ELF-1 (cell line): ENCODE measurements at regions not wholly inside any gene's neighbourhood (a gene's known extent, or its start where the extent isn't known, plus 50 kb on each side); places are given as distances from the start of the nearest gene placed in this dataset.
A peak's percentile ranks its signal among the peaks of the same experiment; 100 is the strongest.

Experiments used
- DNase-seq: peaks from one replicate; pipeline ENCODE4 v3.0.0-alpha.2; 2016; ENCODE audit warnings: low read depth, low spot score

DNA sequence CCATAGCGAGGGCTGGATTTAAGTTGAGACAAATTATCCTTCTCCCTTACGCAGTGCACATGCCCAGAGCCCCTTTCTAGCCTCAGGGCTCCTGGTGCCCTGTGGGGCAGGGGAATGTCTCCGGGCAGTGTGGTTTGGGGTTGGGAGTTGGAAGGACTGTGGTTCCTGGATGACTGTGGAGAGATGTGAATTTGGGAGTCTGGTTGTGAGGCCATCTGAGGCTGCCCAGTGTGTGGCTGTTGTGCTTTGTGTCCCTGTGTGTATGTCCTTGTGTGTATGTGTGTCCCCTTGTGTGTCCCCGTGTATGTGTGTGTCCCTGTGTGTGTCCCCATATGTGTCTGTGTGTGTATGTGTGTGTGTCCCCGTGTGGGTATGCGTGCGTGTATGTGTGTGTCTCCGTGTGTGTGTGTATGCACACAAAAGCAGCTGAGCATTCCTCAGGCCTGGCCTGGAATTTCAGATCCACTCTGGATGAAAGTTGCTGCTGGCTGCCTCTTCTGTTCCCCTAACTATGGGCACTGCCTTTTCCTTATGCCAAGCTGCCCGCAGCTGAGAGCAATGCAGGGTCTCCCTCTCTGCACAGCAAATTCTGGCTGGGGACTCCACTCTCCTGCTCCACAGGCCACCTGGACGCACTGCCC, 65.4 kb downstream of the UBIAD1 start:
- DNase-seq, result no peak

DNA sequence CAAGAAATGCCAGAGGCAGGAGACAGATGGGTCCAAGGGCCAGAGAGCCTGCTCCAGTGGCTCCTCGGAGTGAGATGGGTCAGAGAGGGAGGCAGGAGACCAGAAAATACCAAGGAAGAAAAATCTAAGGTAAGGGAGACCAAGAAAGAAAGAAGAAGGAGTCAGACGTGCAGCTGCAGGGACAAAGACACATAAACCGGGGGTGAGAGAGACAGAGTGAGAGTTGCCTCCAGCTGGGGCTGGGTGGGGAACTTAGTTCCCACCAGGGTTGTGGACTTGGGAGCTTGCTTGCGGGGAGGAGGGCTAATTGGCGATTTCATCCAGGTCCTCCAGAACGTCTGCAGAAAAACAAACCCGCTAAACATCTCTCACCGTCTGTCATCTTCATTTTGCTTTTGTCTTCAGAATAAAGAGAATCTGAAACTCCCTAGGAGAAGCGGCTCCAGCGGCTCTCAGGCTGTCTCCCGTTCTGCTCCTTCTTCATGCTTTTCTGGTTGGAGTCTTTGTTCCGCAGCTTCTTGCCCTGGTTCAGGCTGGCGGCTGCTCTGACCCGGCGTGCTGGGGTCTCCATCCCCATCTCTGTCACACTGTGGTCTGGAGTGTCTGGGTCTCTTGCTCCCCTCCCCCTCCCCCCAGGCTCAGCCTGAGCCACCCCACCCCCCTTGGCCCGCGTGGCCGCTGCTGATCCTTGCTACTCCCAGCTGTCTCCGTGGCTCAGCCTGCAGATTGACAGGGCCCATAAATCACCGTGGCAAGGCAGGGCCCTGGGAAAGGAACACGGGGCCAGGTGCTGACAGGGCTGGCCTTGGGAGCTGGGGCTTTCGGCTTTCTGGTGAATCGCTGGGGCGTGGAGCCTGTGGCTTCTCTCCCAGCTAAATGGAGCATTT, 66.6 kb downstream of the UBIAD1 start:
- peak; percentile 72 for DNase-seq

DNA sequence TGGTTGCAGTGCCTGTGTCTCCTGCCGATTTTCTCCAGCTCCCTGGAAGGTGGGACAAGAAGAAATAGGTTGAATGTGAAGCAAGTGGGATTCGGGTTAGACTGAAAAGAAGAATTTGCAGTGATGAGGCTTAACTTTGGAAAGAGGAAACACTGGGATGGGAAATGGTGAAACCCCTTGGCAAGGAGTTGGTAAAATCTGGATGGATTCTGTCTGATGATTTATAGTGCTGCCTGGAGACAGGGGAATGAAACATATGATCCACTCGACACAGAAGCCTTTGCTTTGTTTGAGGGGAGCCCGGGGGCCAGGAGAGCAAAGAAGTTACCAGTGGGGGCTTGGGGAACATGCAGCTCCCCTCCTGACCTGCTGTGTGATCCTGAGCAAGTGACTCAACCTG, 67.2 kb downstream of the UBIAD1 start:
- DNase-seq, result no peak

DNA sequence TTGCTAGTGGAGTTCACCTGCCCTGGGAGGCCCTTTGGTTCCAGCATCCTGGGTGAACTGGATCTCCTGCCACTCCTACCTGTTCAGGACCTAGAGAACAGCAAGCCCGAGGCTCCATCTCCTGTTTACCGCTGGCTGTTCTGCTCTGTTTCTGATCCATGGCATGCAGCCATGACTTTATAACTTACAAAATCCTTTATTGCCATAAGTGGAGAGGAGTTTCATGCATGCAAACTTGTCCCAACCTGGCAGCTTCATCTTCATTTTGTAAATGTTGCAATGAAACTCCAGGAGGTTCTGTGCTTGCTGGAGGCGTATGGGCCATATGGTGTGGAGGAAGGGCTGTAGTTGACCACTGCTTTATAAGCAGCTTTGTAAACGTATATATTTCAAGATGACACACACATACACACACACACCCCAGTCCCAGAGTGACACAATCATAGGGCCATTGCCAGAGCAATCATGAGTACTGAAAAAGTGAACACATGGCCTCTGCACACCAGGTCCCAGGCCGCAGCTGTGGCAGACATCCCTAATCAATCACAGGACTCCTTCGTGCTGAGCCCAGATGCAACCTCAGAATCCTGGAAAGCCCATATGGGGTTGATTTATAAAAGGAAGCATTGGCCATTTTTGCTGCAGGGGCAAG, 69.0 kb downstream of the UBIAD1 start:
- DNase-seq, result no peak

DNA sequence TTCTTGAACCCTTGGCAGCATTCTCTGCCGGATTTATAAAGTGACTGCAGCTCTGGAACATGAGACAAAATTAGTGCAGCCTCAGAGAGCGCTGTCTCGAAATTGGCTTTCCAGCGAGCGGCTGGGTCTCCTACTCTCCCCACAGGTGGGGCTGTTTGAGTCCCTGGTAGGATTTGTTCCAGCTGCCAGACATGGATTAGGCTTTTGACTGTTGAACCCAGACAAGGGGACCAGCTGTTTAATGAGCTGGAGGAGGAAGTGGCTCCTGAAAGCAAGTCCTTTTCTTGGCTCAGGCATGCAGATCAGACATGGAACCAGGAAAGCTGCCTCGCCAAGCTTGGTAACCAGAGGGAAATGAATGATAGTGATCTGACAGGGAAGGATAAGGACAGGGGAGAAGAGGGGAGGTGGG, 69.6 kb downstream of the UBIAD1 start:
- no peak for DNase-seq

DNA sequence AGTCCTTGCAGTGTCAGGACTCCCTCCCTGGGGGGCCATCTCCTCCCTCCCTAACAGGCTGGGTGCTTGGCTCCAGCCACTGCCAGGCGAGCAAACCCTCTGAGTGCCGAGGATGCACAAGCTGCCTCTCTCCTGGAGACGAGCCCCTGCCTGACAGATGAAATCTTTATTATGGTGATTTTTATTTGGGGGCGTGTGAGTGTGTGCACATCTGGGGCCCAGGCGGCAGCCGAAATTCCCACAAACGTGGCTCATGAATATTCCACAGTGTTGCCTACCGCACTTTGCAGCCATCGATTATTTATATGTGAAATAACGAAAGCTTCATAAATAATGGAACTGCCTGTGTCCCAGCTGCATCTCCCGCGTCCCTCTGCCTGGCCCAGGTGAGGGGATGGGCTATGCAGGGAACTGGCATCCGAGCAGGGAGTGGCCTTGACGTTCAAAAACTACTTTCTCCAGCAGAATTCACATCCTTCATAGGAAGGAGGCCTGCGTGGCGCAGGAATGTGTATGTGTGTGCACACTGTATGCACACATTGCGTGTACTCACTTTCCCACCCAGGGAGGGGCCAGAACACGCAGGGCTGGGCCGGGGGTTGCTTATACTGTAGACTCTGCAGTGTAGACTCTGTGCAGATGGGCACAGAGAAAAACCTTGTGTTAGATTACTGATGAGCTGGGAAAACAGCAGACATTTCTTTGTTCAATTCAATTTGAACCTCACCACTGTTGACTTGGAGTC, 73.1 kb downstream of the UBIAD1 start:
- no peak for DNase-seq

DNA sequence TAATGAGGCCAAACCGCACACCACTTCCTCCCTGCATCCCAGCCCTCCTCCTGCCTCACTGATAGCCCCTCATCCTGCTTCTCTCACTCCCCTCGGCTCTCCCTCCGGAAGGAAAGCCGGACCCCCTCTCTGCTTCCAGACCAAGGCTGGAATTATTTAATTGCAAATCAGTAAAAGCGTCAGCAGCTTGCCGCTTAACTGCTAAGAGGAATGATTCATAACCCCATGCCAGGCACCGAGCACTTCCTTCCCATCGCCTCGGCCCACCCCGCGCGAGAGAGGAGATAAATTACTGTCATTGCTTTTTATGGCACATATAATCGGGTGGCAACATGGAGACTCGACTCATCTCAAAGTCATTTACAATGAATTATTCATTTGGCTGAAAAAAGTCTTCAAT, 77.3 kb downstream of the UBIAD1 start:
- no peak for DNase-seq

DNA sequence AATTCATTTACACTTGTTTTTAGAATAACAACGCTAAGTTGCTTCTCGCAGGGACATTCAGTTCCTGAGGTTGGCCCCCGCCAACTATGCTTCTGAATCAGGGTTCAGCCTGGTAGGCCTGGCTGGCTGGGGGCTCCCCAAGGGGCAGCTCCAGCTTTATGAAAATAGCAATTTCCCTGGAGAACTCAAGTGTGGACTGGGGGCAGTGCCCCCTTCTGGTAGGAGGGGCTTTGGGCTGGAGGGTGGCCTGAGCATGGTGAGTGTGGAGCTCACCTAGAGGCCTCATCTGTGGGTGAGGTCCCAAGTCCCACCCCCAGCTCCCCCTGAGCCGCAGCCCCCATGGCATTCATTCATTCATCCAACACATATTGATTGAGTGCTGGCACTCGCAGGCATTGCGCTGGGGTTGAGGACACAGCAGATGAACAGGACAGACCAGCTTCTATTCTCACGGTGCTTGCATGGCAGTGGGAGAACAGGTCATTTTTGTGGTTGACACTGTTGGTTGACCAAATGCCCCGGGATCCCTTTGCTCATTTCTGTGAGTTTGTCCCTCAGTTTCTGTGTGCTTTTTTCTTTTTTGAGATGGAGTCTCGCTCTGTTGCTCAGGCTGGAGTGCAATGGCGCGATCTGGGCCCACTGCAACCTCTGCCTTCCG, 79.2 kb downstream of the UBIAD1 start:
- DNase-seq, result no peak

DNA sequence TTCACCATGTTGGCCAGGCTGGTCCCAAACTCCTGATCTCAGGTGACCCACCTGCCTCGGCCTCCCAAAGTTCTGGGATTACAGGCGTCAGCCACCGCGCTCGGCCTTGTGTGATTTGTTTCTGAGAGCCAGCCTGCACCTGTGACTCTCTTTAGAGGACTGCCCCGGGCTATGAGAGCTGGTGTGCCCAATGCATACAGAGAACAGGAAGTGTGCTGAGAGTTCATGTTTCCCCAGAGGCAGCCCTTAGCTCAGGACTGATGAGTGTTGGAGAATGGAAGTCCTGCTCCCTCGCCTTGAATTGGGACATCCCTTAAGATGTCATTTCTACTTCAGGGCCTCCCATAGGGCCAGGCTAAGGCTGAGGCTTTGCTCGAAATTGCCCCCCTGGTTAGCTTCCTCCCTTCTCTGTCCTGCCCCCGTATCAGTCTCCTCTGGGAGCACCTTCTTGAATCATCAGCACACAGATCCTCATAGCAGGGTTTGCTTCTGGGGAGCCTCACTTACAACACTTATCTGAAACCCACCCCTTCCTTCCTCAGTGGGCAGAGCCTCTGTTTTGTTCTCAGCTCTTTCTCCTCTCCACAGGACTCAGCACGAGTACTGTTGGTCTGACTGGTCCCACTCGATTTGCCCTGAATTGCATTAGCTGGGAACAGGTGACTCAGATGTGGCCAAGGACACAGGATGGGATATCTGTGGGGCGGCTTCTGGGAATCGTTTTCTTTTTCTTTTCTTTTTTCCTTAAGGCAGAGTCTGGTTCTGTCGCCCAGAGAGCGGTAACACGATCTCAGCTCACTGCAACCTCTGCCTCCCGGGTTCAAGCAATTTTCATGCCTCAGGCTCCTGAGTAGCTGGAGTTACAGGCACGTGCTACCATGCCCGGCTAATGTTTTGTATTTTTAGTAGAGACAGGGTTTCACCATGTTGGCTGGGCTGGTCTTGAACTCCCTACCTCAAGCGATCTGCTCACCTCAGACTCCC, 80.1 kb downstream of the UBIAD1 start:
- DNase-seq, result peak; percentile 48

DNA sequence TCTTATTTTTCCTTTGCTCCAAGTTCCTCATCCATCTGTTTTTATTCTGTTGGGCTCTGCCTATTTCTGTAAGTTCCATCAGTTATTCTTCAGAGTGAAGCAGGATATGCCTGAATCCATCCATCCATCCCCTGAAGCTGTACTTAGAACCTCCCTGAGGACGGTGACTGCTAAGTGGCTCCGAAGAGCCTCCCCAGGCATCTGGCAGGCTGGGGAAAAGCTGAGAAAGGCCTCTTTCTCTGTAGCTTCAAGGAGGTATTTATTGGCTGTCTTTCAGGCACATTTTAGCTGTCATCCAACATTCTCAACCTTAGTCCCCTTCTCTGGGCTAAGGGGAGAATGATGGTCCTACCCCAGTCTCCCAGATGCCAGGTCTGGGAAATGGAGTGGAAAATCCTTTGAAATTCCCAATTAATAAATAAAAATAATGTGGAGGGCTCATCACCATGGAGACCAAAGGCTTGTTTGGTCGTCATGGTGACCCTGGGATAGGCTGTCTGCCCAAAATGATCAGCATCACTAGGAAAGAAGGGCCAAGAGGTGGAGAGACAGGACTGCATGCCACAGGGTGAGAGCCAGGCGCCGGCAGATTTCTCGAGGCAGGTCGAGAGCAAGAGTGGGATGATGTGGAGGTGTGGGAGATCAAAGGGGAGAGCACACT, 82.0 kb downstream of the UBIAD1 start:
- DNase-seq, result no peak

DNA sequence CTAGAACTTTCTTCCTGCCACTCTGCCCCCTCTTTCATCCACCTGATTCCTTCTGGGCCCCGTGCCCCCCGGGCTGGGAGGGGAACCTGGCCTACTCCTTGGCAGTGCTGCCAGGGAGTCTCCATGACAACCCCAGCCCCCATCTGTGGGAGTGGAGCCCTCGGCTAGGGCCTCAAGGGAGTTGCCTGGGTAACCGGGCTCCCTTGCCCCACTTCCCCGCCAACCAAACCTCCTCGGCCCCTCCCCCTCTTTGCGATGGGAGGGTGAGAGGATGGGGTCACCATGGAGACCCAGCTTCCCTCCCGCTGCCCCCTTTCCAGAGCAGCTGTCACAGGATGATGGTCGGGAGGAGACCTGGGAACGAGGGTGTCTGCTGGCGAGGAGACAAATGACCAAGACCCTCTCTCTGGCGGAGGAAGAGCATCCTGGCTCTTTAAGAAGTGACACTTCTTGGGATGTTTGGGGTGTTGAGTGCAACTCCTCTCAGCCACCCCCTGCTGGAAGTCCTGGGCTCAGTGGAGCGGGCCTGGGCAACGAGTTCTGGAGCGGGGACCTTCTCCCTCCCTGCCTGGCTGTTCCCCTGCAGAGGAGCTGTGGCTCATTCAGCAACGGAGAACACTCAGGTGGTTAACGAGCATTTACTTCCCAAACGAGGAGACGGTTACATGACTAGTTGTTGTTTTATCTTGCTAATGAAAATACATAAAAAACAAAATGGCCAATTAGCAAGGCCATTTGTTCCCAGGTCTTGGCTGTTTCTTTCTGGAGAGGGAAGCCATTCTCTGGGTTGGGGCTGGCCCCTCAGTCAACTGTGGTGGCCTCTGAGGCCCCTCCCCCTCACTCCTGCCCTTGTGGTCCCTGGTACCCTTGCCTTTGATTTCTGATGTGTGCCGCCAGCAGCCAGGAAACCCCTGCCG, 82.8 kb downstream of the UBIAD1 start:
- peak; percentile 66 for DNase-seq

DNA sequence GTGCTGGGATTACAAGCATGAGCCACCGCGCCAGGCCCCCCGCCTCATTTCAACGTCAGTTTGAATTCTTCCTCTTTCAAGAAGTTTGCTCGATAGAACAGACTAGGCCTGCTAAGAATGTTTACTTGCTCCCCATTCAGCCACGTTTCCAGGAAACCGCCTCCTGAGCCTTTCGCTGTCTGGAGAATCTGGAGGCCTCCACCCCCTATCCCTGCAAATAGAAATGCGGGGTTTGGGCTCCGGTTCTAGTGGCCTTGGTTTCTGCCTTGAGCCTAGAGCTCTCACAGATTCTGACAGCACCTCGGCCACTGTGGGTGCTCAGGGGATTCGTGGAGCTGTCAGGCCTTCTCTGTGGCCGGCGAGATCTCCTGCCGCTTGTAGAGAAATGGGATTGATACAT, 84.3 kb downstream of the UBIAD1 start:
- DNase-seq, result no peak

DNA sequence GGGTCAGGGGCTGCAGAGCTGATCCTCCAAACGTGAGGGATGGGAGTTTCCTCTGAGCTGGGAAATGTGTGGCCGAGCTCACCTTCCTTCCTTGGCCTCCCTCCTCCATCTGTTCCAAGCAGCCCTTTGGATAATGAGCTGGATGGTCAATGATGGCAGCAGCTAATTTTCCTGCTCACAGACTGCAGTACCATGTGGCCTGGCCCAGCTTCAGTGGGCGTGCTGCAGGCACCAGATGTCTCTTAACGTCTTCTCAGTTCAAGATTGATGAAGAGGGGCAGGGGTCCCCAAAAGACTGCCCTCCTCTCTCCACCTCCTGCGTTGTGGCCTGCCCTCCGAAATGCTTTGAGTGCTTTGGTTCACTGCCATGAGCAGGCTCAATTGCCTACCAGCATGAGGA, 86.0 kb downstream of the UBIAD1 start:
- no peak for DNase-seq

DNA sequence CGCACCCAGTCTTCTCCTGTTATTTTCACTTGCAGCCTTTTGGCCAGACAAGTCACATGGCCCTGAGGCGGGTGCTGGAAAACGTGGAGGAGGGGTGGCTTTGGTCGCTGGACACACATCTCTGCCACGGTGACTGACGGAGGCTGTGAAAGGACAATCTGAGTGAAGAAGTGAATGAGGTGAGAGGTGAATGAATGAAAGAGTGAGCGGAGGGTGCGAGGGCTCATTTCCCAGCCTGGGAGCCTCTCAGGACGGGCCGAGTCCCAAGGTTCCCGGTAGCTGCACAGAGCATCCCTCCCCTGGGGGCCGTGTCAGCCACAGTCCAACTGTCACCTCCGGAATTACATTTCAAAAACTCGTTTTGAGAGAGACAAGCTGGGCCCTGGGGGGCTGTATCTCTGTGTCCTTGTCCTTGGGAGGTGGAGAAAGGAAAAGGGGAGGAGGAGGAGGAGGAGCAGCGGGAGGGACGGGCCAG, 89.6 kb downstream of the UBIAD1 start:
- peak; percentile 54 for DNase-seq

DNA sequence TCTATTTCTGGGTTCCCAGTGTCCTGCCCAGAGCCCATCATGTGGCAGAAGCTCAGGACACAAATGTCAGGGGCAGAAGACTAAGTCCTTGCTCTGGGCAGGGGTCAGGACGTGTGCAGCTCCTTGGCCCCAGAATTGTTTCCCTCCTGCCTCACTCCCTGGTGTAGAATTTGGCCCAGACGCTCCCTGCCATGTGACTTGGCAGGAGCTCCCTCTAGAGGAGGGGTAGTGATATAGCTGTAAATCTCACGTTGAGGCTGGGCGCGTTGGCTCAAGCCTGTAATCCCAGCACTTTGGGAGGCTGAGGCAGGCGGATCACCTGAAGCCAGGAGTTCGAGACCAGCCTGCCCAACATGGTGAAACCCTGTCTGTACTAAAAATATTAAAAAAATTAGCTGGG, 91.2 kb downstream of the UBIAD1 start:
- DNase-seq, result no peak

DNA sequence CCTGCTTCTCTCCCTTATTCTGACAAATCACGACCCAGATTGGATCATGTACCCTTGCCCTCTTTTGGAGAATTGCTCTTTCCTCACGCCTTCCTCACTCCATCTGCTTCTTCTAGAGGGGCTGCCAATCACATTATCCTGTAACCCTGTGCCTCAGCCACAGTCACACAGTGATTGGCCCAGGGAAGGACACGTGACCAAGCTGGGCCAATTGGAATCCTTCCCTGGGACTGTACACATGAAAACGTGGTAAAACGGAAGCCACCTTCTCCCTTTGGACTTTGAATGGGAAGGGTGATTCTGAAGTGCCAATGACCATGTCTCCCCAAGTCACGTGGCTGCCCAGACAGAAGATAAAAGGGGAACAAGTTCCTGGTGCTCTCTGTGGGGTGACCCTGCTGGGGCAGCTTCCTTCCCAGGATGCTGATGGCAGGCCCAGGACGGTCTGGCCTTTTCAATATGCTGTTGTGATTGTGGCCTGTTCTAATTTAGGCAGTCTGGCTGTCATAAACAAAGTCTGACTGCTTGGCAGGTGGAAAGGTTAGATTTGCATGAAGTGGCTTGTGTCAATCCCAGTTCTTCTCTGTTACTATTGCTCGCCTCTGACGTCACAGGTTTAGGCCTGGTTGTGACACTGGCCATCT, 92.9 kb downstream of the UBIAD1 start:
- DNase-seq, result no peak

DNA sequence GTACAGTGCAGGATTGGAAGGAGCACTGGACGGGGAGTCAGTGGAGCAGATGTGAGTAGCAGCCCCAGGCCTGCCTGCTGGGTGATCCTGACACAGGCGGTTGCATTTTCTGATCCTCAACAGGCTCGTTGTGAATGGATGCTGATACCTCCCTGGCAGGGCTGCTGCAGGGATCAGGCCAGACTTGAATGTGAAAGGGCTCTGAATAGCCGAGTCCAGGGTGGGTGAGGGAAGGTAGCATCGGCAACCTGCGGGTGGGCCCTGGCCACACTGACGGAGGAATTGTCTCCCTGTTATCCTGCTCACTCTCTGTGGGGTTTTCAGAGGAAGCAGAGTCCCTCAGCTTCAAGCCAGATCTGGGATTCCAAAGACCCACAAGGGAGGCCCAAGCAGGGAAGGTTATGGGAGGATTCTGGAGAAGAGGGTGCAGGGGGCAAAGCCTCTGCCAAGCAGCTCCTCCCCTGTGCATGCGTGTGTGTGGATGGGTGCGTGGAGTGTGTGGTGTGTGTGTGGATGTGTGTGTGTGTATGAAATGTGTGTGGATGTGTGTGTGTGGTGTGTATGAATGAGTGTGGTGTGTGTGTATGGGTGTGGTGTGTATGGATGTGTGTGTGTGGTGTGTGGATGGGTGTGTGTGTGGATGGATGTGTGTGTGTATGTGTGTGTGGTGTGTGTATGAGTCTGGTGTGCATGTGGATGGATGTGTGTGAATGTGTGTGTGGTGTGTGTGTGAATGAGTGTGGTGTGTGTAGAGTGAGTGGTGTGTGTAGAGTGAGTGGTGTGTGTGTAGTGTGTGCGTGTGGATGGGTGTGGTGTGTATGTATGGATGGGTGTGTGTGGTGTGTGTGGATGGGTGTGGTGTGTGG, 100.3 kb downstream of the UBIAD1 start:
- DNase-seq, result no peak
